SK-N-SH (cell line): ENCODE measurements at regions not wholly inside any gene's neighbourhood (a gene's known extent, or its start where the extent isn't known, plus 50 kb on each side); places are given as distances from the start of the nearest gene placed in this dataset.

Experiments used
- CTCF ChIA-PET: fragments of 300-600, 350-600 bp; formaldehyde crosslinking; extraction: SDS; loops from one replicate; lab custom pipeline; 2021; lab: Yijun Ruan, JAX
- POLR2A ChIA-PET: fragments of 350-600 bp; sonication (Branson Sonifier 250); formaldehyde crosslinking; extraction: SDS; loops from one replicate; lab custom pipeline; 2020; ENCODE audit warnings: antibody characterized with exemption, inconsistent platforms; lab: Yijun Ruan, JAX
- DNase-seq: peaks from one replicate; pipeline ENCODE4 v3.0.0; 2012
- H2AFZ ChIP-seq: fragments of 200-600 bp; sonication (generic); 2 replicates; pipeline ENCODE4 v1.8.1; 2016; ENCODE audit warnings: antibody characterized with exemption, mild to moderate bottlenecking, low read depth
- H3F3A ChIP-seq: fragments of 200-600 bp; sonication (generic); replicated peaks from 2 replicates; pipeline ENCODE3; 2016; ENCODE audit warnings: antibody characterized with exemption, mild to moderate bottlenecking; ENCODE audit not compliant: insufficient read depth
- H3K27ac ChIP-seq, 2 experiments: fragments of 200-500 bp in 1 of 2; fragments of 200-600 bp in 1 of 2; sonication (Bioruptor generic) in 1 of 2; sonication (generic), shearing (Covaris generic) in 1 of 2; 2 replicates each; pipeline versions ENCODE4 v1.5.1 to v1.6.1; 2014 to 2016; ENCODE audit warnings: low read depth in 2 of 2, inconsistent platforms in 1 of 2, low read length in 1 of 2, mild to moderate bottlenecking in 1 of 2, mixed read lengths in 1 of 2
- H3K27me3 ChIP-seq: fragments of 200-600 bp; sonication (generic), shearing (Covaris generic); 2 replicates; pipeline ENCODE4 v1.6.1; 2016; ENCODE audit warnings: mixed run types; ENCODE audit not compliant: insufficient read depth
- H3K36me3 ChIP-seq, 2 experiments: fragments of 200-500 bp in 1 of 2; fragments of 200-600 bp in 1 of 2; sonication (Bioruptor generic) in 1 of 2; sonication (generic) in 1 of 2; replicated peaks in 1 of 2; 2 replicates each; pipeline versions ENCODE3 to v1.5.1; 2014 to 2016; ENCODE audit warnings: low read length in 1 of 2, mild to moderate bottlenecking in 1 of 2; ENCODE audit not compliant: insufficient read depth in 2 of 2, control insufficient read depth in 1 of 2
- H3K4me1 ChIP-seq, 2 experiments: fragments of 200-500 bp in 1 of 2; fragments of 200-600 bp in 1 of 2; sonication (Bioruptor generic) in 1 of 2; sonication (generic), shearing (Covaris generic) in 1 of 2; 2 replicates each; pipeline versions ENCODE4 v1.5.1 to v1.6.1; 2014 to 2016; ENCODE audit warnings: low read depth in 1 of 2, low read length in 1 of 2, mixed run types in 1 of 2; ENCODE audit not compliant: insufficient read depth in 2 of 2, control insufficient read depth in 1 of 2
- H3K4me2 ChIP-seq: fragments of 200-600 bp; sonication (generic), shearing (Covaris generic); 2 replicates; pipeline ENCODE4 v1.6.1; 2017; ENCODE audit warnings: mixed run types
- H3K4me3 ChIP-seq, 2 experiments: fragments of 200-500 bp in 1 of 2; fragments of 200-600 bp in 1 of 2; sonication (Bioruptor generic) in 1 of 2; sonication (generic), shearing (Covaris generic) in 1 of 2; 2 replicates each; pipeline versions ENCODE4 v1.5.1 to v1.8.1; 2014 to 2016; ENCODE audit warnings: low read depth in 2 of 2, inconsistent platforms in 1 of 2, low read length in 1 of 2, mild to moderate bottlenecking in 1 of 2, mixed read lengths in 1 of 2, moderate library complexity in 1 of 2
- H3K79me2 ChIP-seq: fragments of 200-600 bp; sonication (generic); 2 replicates; pipeline ENCODE4 v1.8.1; 2017; ENCODE audit warnings: mild to moderate bottlenecking; ENCODE audit not compliant: insufficient read depth
- H3K9ac ChIP-seq: fragments of 200-600 bp; sonication (generic); 2 replicates; pipeline ENCODE4 v1.6.1; 2017; ENCODE audit warnings: mixed run types
- H3K9me2 ChIP-seq: fragments of 200-600 bp; sonication (generic); 2 replicates; pipeline ENCODE4 v1.6.1; 2017; ENCODE audit warnings: mixed run types
- H3K9me3 ChIP-seq: fragments of 200-600 bp; sonication (generic); 2 replicates; pipeline ENCODE4 v1.6.1; 2017; ENCODE audit warnings: mixed run types, mild to moderate bottlenecking, moderate library complexity
- H4K20me1 ChIP-seq: fragments of 200-600 bp; sonication (generic); 2 replicates; pipeline ENCODE4 v1.6.1; 2017; ENCODE audit warnings: mild to moderate bottlenecking, mixed run types; ENCODE audit not compliant: insufficient read depth
- CHD2 ChIP-seq: fragments of 150-350 bp; IDR thresholded peaks from 2 replicates; pipeline ENCODE4 v1.6.1; 2018; ENCODE audit warnings: low read length; ENCODE audit not compliant: partially characterized antibody
- EP300 ChIP-seq, 2 experiments: IDR thresholded peaks; 2 replicates each; pipeline versions ENCODE4 v1.4.0 to v1.6.1; 2012; ENCODE audit warnings: borderline replicate concordance in 1 of 2, low read depth in 1 of 2, low read length in 1 of 2
- EZH2phosphoT487 ChIP-seq: fragments of 200-600 bp; sonication (generic); IDR thresholded peaks from 2 replicates; pipeline ENCODE4 v1.6.1; 2017; ENCODE audit warnings: low read depth, mixed run types, mild to moderate bottlenecking, antibody characterized with exemption, moderate library complexity, borderline replicate concordance
- FOXM1 ChIP-seq: IDR thresholded peaks from 2 replicates; pipeline ENCODE4 v1.4.0; 2012; ENCODE audit warnings: low read depth, mild to moderate bottlenecking
- GABPA ChIP-seq: IDR thresholded peaks from 2 replicates; pipeline ENCODE4 v1.4.0; 2012; ENCODE audit warnings: low read depth, mild to moderate bottlenecking
- GATA2 ChIP-seq: sonication (generic); formaldehyde crosslinking; IDR thresholded peaks from 2 replicates; pipeline ENCODE4 v1.5.0; 2020; ENCODE audit warnings: mild to moderate bottlenecking, missing genetic modification reagents
- NRF1 ChIP-seq: IDR thresholded peaks from 2 replicates; pipeline ENCODE4 v1.6.1; 2012; ENCODE audit warnings: low read depth, mild to moderate bottlenecking, low read length
- REST ChIP-seq: IDR thresholded peaks from 2 replicates; pipeline ENCODE4 v1.6.1; 2012; ENCODE audit warnings: mild to moderate bottlenecking, low read depth, low read length, moderate library complexity
- RFX5 ChIP-seq: IDR thresholded peaks from 2 replicates; pipeline ENCODE4 v1.6.1; 2012; ENCODE audit warnings: mild to moderate bottlenecking, improper control_type of control experiment, low read length
- SIN3A ChIP-seq: IDR thresholded peaks from 2 replicates; pipeline ENCODE4 v1.6.1; 2012; ENCODE audit warnings: low read depth, mild to moderate bottlenecking, low read length, moderate library complexity, borderline replicate concordance
- TCF12 ChIP-seq: IDR thresholded peaks from 2 replicates; pipeline ENCODE4 v1.4.0; 2012
- YY1 ChIP-seq: IDR thresholded peaks from 2 replicates; pipeline ENCODE4 v1.4.0; 2012; ENCODE audit warnings: low read depth, mild to moderate bottlenecking
- WGBS: methylation state at CpG from one replicate; pipeline ENCODE4 v1.1.6; 2017; ENCODE audit warnings: low lambda C conversion rate; 5-methylcytosine and 5-hydroxymethylcytosine counted together
- TF ChIP-seq, protein P1 (sequence below): IDR thresholded peaks from 2 replicates; pipeline ENCODE4; 2012
- TF ChIP-seq, protein P2 (sequence below): IDR thresholded peaks from 2 replicates; pipeline ENCODE4 v1.4.0; 2012; ENCODE audit warnings: low read depth
- TF ChIP-seq, protein P3 (sequence below): fragments of 200-600 bp; sonication (generic); IDR thresholded peaks from 2 replicates; pipeline ENCODE4 v1.6.1; 2017; ENCODE audit warnings: antibody characterized with exemption, mild to moderate bottlenecking, moderate library complexity

GRCh38 chr11:130785380-130786116, 130.7 kb downstream of the SNX19 start:
- no peaks in the 10 kb centered on the region for H3K79me2 ChIP-seq
- H3K4me3 ChIP-seq = no peak overlapping the region
- H3K9me2 ChIP-seq = no peaks in the 10 kb centered on the region
- 84% methylated on average over 4 of the region's 4 CpGs for WGBS
- CTCF ChIA-PET = interaction anchor here (1.7 kb wide), 1 partner anchor 109 kb away, joined by 5 read pairs; no protein-coding TSS in a partner anchor
- no peaks in the 10 kb centered on the region for H3K27me3 ChIP-seq
- no peak overlapping the region for H3K4me2 ChIP-seq
- no peaks in the 10 kb centered on the region for H3K9me3 ChIP-seq
- peaks cover 0 to 20% of the 10 kb centered on the region in 2 experiments; a peak in 1 of 4 replicates for H3K4me1 ChIP-seq
- no peak overlapping the region for H2AFZ ChIP-seq
- POLR2A ChIA-PET = no interaction called here
- no peak overlapping the region for H3K9ac ChIP-seq
- H4K20me1 ChIP-seq = no peaks in the 10 kb centered on the region
- H3K36me3 ChIP-seq = no peaks in the 10 kb centered on the region
- no peak overlapping the region for H3K27ac ChIP-seq
- no peak for DNase-seq
- no peak for TF ChIP-seq TCF12
- TF ChIP-seq, protein P1, sequence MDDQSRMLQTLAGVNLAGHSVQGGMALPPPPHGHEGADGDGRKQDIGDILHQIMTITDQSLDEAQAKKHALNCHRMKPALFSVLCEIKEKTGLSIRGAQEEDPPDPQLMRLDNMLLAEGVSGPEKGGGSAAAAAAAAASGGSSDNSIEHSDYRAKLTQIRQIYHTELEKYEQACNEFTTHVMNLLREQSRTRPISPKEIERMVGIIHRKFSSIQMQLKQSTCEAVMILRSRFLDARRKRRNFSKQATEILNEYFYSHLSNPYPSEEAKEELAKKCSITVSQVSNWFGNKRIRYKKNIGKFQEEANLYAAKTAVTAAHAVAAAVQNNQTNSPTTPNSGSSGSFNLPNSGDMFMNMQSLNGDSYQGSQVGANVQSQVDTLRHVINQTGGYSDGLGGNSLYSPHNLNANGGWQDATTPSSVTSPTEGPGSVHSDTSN = peak; percentile 50
- TF ChIP-seq NRF1 = no peak
- peaks cover 21% of the 10 kb centered on the region for H3F3A ChIP-seq

GRCh38 chr11:130786586-130786985, 129.7 kb downstream of the SNX19 start:
- ChIA-PET CTCF (interaction anchor here (1.0 to 1.7 kb wide), 3 partner anchors 76 to 352 kb away, joined by 3 to 5 read pairs (median 4); no protein-coding TSS in a partner anchor), POLR2A (no interaction called here)
- Histone ChIP-seq H3K4me1 (peaks cover 0 to 20% of the 10 kb centered on the region in 2 experiments; a peak in 1 of 4 replicates), H3F3A (peaks cover 19% of the 10 kb centered on the region), H3K36me3 (no peaks in the 10 kb centered on the region), H3K4me2 (no peak overlapping the region), H3K4me3 (no peak overlapping the region), H3K9ac (no peak overlapping the region), H3K27me3 (no peaks in the 10 kb centered on the region), H4K20me1 (no peaks in the 10 kb centered on the region), H2AFZ (no peak overlapping the region), H3K27ac (peak overlapping the region in 1 of 2 experiments; percentile 21; a peak in 1 of 4 replicates), H3K79me2 (no peaks in the 10 kb centered on the region), H3K9me3 (no peaks in the 10 kb centered on the region), H3K9me2 (no peaks in the 10 kb centered on the region)
- no peak for DNase-seq
- TF ChIP-seq RFX5 (no peak), TCF12 (no peak), GABPA (no peak), REST (no peak), EZH2phosphoT487 (no peak), GATA2 (no peak), YY1 (no peak), SIN3A (no peak), NRF1 (no peak), EP300 (IDR thresholded peaks at IDR 0.05; ENCODE audit: borderline replicate concordance in 1 of 2, low read depth in 1 of 2, low read length in 1 of 2) (no peak), FOXM1 (no peak), CHD2 (no peak)
- TF ChIP-seq, protein P2, sequence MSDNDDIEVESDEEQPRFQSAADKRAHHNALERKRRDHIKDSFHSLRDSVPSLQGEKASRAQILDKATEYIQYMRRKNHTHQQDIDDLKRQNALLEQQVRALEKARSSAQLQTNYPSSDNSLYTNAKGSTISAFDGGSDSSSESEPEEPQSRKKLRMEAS = no peak
- TF ChIP-seq, protein P3, sequence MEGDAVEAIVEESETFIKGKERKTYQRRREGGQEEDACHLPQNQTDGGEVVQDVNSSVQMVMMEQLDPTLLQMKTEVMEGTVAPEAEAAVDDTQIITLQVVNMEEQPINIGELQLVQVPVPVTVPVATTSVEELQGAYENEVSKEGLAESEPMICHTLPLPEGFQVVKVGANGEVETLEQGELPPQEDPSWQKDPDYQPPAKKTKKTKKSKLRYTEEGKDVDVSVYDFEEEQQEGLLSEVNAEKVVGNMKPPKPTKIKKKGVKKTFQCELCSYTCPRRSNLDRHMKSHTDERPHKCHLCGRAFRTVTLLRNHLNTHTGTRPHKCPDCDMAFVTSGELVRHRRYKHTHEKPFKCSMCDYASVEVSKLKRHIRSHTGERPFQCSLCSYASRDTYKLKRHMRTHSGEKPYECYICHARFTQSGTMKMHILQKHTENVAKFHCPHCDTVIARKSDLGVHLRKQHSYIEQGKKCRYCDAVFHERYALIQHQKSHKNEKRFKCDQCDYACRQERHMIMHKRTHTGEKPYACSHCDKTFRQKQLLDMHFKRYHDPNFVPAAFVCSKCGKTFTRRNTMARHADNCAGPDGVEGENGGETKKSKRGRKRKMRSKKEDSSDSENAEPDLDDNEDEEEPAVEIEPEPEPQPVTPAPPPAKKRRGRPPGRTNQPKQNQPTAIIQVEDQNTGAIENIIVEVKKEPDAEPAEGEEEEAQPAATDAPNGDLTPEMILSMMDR = no peak
- 83% methylated on average over 5 of the region's 5 CpGs for WGBS
